ENCODE measurements at regions not wholly inside any gene's neighbourhood (a gene's known extent, or its start where the extent isn't known, plus 50 kb on each side); places are given as distances from the start of the nearest gene placed in this dataset.

DNA sequence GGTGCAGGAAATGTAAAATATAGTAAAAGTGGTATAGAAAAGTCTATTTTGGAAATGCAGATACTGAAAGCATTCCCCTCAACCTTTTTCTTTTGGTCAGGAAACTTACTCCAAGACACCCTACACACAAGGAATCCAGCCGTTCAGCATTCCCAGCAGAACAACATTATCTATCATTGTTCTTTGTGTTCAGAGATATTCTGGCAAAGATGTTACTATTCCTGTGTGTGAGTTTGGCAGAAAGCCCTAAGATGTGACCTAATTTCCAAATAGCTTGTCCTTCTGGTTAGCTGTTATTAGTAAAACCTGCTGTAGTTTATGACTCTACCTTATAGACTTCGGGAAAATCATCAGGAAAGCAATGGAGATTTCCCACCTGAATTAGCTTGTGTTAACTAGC lies 78.1 kb upstream of the PELI1 start:
- TF ChIP-seq EZH2phosphoT487 (IDR thresholded peaks at IDR 0.05; ENCODE audit: low read depth) = no peak
- TF ChIP-seq, protein P1, sequence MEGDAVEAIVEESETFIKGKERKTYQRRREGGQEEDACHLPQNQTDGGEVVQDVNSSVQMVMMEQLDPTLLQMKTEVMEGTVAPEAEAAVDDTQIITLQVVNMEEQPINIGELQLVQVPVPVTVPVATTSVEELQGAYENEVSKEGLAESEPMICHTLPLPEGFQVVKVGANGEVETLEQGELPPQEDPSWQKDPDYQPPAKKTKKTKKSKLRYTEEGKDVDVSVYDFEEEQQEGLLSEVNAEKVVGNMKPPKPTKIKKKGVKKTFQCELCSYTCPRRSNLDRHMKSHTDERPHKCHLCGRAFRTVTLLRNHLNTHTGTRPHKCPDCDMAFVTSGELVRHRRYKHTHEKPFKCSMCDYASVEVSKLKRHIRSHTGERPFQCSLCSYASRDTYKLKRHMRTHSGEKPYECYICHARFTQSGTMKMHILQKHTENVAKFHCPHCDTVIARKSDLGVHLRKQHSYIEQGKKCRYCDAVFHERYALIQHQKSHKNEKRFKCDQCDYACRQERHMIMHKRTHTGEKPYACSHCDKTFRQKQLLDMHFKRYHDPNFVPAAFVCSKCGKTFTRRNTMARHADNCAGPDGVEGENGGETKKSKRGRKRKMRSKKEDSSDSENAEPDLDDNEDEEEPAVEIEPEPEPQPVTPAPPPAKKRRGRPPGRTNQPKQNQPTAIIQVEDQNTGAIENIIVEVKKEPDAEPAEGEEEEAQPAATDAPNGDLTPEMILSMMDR (IDR thresholded peaks at IDR 0.05; ENCODE audit: low read depth, low read length) = no peak

Measured in OCI-LY3 (cell line).